22Rv1 (cell line): ENCODE measurements at regions not wholly inside any gene's neighbourhood (a gene's known extent, or its start where the extent isn't known, plus 50 kb on each side); places are given as distances from the start of the nearest gene placed in this dataset.

Source experiments
- H3K27ac ChIP-seq: fragments of 450-650 bp; 2 replicates; pipeline ENCODE4 v1.5.1; 2017
- CTCF ChIP-seq: fragments of 450-650 bp; IDR thresholded peaks from 2 replicates; pipeline ENCODE4 v1.5.1; 2017; ENCODE audit warnings: mild to moderate bottlenecking
- ZFX ChIP-seq: fragments of 450-650 bp; IDR thresholded peaks from 2 replicates; pipeline ENCODE4 v1.6.1; 2017; ENCODE audit warnings: antibody characterized with exemption, borderline replicate concordance

GRCh38 chr4:123031664-123032063, 109.3 kb upstream of the NUDT6 start:
- TF ChIP-seq ZFX (no peak), CTCF (no peak)
- H3K27ac ChIP-seq: no peak overlapping the region

GRCh38 chr4:123034023-123034422, 111.6 kb upstream of the NUDT6 start:
- no peak overlapping the region for H3K27ac ChIP-seq
- no peak for TF ChIP-seq CTCF
- no peak for TF ChIP-seq ZFX

- no peak for TF ChIP-seq ZFX
- no peak for TF ChIP-seq CTCF
- H3K27ac ChIP-seq: no peak overlapping the region
These were observed 112.8 kb upstream of the NUDT6 start for GRCh38 chr4:123035239-123035638.

- H3K27ac ChIP-seq: no peak overlapping the region
- TF ChIP-seq ZFX (no peak), CTCF (no peak)
These were observed 115.4 kb upstream of the NUDT6 start for GRCh38 chr4:123037804-123038203.

- no peak overlapping the region for H3K27ac ChIP-seq
- no peak for TF ChIP-seq CTCF
- no peak for TF ChIP-seq ZFX
These were observed 119.7 kb upstream of the NUDT6 start for GRCh38 chr4:123042095-123042494.

- no peak overlapping the region for H3K27ac ChIP-seq
- no peak for TF ChIP-seq CTCF
- TF ChIP-seq ZFX: no peak
These were observed 120.6 kb upstream of the NUDT6 start for GRCh38 chr4:123043013-123043412.

GRCh38 chr4:123043793-123044425, 121.5 kb upstream of the NUDT6 start:
- no peak overlapping the region for H3K27ac ChIP-seq
- no peak for TF ChIP-seq ZFX
- no peak for TF ChIP-seq CTCF
